Fibroblast of lung (primary cell): ENCODE measurements at regions not wholly inside any gene's neighbourhood (a gene's known extent, or its start where the extent isn't known, plus 50 kb on each side); places are given as distances from the start of the nearest gene placed in this dataset.
A peak's percentile ranks its signal among the peaks of the same experiment; 100 is the strongest.

Experiments
- DNase-seq, 2 donors: peaks; one replicate each; pipeline versions ENCODE4 v3.0.0 to v3.0.0-alpha.2; 2010; ENCODE audit warnings: low read depth in 2 of 2
- H2AFZ ChIP-seq: 2 replicates; pipeline ENCODE4 v1.5.1; 2012; ENCODE audit warnings: low read length, control low read depth, inconsistent platforms
- H3K27ac ChIP-seq: 2 replicates; pipeline ENCODE4 v1.5.1; 2011; ENCODE audit warnings: low read length, control low read depth; ENCODE audit not compliant: insufficient read depth
- H3K27me3 ChIP-seq: 2 replicates; pipeline ENCODE4 v1.5.1; 2011; ENCODE audit warnings: mild to moderate bottlenecking, low read length; ENCODE audit not compliant: control insufficient read depth, insufficient read depth
- H3K36me3 ChIP-seq: 2 replicates; pipeline ENCODE4 v1.5.1; 2011; ENCODE audit warnings: low read length; ENCODE audit not compliant: control insufficient read depth, insufficient read depth
- H3K4me1 ChIP-seq: 2 replicates; pipeline ENCODE4 v1.5.1; 2011; ENCODE audit warnings: low read length; ENCODE audit not compliant: control insufficient read depth, insufficient read depth; ENCODE audit errors: extremely low read depth
- H3K4me2 ChIP-seq: 2 replicates; pipeline ENCODE4 v1.5.1; 2011; ENCODE audit warnings: low read length, control low read depth; ENCODE audit not compliant: insufficient read depth; ENCODE audit errors: extremely low read depth
- H3K4me3 ChIP-seq, 4 experiments: fragments of 200-600 bp in 1 of 4; sonication (generic) in 1 of 4; replicated peaks in 1 of 4; 2 replicates each; pipeline ENCODE4 v1.5.1; 2011 to 2016; ENCODE audit warnings: low read length in 4 of 4, low read depth in 3 of 4, mild to moderate bottlenecking in 3 of 4, control low read depth in 2 of 4, inconsistent platforms in 1 of 4, mixed read lengths in 1 of 4; ENCODE audit not compliant: insufficient read depth in 1 of 4; ENCODE audit errors: control extremely low read depth in 1 of 4
- H3K79me2 ChIP-seq: 2 replicates; pipeline ENCODE4 v1.5.1; 2012; ENCODE audit warnings: mild to moderate bottlenecking, low read length, inconsistent platforms; ENCODE audit not compliant: control insufficient read depth, insufficient read depth
- H3K9ac ChIP-seq: 2 replicates; pipeline ENCODE4 v1.5.1; 2011; ENCODE audit warnings: mild to moderate bottlenecking, low read length, control low read depth; ENCODE audit not compliant: insufficient read depth
- H3K9me3 ChIP-seq: 2 replicates; pipeline ENCODE4 v1.5.1; 2012; ENCODE audit warnings: low read depth, low read length; ENCODE audit not compliant: control insufficient read depth, insufficient read depth
- H4K20me1 ChIP-seq: 2 replicates; pipeline ENCODE4 v1.5.1; 2011; ENCODE audit warnings: low read length; ENCODE audit not compliant: control insufficient read depth, insufficient read depth; ENCODE audit errors: extremely low read depth
- EZH2 ChIP-seq: IDR thresholded peaks from 2 replicates; pipeline ENCODE4 v1.5.1; 2012; ENCODE audit warnings: low read length, control low read depth, mild to moderate bottlenecking; ENCODE audit errors: missing control alignments
- TF ChIP-seq, protein P1 (sequence below), 2 donors: IDR thresholded peaks in 1 of 2; conservative IDR thresholded peaks in 1 of 2; 1 replicate in 1 of 2; 2 replicates in 1 of 2; pipeline ENCODE4 v1.5.1; 2011 to 2012; ENCODE audit warnings: low read length in 2 of 2, control low read depth in 1 of 2, inconsistent platforms in 1 of 2, low read depth in 1 of 2, mild to moderate bottlenecking in 1 of 2

DNA sequence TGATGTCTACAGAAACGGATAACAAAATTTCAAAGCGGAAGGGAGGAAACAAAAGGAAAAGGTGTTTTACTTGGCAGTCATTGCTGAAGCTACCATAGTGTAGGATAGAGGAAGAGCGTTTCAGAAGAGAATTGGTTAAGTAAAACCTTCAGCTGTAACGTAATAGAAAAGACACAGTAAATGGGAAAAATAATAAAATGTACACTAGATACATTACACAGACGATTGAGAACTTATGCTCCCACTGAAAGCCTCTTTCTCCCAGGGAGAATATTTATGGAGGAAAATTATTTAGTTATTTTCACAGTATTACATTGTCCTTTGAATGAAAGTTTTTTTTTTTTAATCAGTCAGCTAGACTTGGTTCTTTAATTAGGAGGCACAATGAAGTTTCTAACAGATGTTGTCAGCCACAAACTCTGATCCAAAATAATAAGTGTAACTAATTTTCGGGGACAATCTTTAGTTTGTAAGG, 90.7 kb upstream of the PRDM1 start:
- H3K4me1 ChIP-seq = peaks cover 4% of the 10 kb centered on the region
- H2AFZ ChIP-seq = peak overlapping the region; percentile 22
- no peaks in the 10 kb centered on the region for H3K79me2 ChIP-seq
- no peaks in the 10 kb centered on the region for H4K20me1 ChIP-seq
- H3K27me3 ChIP-seq = no peaks in the 10 kb centered on the region
- peak in 1 of 2 donors; percentile 42 for DNase-seq
- H3K4me2 ChIP-seq = peak overlapping the region; percentile 81
- no peak for TF ChIP-seq EZH2
- TF ChIP-seq, protein P1, sequence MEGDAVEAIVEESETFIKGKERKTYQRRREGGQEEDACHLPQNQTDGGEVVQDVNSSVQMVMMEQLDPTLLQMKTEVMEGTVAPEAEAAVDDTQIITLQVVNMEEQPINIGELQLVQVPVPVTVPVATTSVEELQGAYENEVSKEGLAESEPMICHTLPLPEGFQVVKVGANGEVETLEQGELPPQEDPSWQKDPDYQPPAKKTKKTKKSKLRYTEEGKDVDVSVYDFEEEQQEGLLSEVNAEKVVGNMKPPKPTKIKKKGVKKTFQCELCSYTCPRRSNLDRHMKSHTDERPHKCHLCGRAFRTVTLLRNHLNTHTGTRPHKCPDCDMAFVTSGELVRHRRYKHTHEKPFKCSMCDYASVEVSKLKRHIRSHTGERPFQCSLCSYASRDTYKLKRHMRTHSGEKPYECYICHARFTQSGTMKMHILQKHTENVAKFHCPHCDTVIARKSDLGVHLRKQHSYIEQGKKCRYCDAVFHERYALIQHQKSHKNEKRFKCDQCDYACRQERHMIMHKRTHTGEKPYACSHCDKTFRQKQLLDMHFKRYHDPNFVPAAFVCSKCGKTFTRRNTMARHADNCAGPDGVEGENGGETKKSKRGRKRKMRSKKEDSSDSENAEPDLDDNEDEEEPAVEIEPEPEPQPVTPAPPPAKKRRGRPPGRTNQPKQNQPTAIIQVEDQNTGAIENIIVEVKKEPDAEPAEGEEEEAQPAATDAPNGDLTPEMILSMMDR (conservative IDR thresholded peaks at IDR 0.05 in 1 of 2, IDR thresholded peaks at IDR 0.05 in 1 of 2; ENCODE audit: low read depth in 1 of 2, low read length in 2 of 2) = no peak
- H3K9ac ChIP-seq = no peak overlapping the region
- H3K9me3 ChIP-seq = no peaks in the 10 kb centered on the region
- peak overlapping the region; percentile 65 to 88 (median 77) for H3K4me3 ChIP-seq
- H3K36me3 ChIP-seq = no peaks in the 10 kb centered on the region
- peak overlapping the region; percentile 90 for H3K27ac ChIP-seq

DNA sequence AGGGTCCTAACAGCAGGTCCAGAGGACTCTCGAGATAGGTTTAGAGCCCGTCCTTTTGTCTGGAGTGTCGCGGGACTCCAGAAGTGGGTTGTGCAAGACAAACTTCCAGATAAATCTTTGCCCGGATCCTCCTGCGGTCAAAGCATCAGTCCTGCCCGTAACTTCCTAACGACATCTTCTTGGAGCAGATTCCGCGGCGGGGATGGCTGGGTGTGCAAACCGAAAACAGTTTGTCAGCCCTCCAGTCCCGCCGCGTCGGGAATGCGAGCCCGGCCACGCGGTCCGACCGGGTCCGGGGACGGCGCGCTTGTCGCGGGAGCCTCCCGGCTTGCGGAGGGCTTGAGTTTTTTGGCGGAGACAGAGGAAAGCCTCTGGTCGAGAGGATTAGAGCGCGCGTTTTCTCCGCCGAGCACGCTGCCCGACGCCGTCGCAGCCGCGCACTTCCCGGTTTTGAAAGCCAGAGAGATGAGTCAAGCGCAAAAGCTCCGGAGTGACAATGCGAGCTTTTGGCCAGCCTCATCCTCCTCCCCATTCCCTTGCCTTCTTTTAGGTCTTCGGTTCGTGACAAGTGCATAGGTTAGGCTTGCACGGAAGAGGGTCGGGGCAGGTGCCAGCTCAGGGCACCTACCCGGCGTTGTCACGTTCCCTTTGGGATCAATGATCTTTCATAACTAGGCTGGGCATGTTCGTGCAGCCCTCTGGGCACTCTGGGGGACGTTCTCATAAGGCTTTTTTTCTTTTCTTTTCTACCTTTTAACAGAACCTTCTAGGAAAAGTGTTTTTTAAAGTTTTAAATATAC, 91.3 kb upstream of the PRDM1 start:
- H3K9ac ChIP-seq = peak overlapping the region; percentile 89
- H3K79me2 ChIP-seq = no peaks in the 10 kb centered on the region
- H3K36me3 ChIP-seq = no peaks in the 10 kb centered on the region
- H3K4me2 ChIP-seq = peak overlapping the region; percentile 81
- H3K9me3 ChIP-seq = no peaks in the 10 kb centered on the region
- no peaks in the 10 kb centered on the region for H3K27me3 ChIP-seq
- H3K4me1 ChIP-seq = peaks cover 4% of the 10 kb centered on the region
- peak overlapping the region; percentile 65 to 88 (median 77) for H3K4me3 ChIP-seq
- H2AFZ ChIP-seq = peak overlapping the region; percentile 72
- H4K20me1 ChIP-seq = no peaks in the 10 kb centered on the region
- TF ChIP-seq EZH2 = no peak
- TF ChIP-seq, protein P1 (conservative IDR thresholded peaks at IDR 0.05 in 1 of 2, IDR thresholded peaks at IDR 0.05 in 1 of 2; ENCODE audit: low read depth in 1 of 2, low read length in 2 of 2) = no peak
- peak overlapping the region; percentile 90 for H3K27ac ChIP-seq
- DNase-seq = peak; percentile 73 to 80

DNA sequence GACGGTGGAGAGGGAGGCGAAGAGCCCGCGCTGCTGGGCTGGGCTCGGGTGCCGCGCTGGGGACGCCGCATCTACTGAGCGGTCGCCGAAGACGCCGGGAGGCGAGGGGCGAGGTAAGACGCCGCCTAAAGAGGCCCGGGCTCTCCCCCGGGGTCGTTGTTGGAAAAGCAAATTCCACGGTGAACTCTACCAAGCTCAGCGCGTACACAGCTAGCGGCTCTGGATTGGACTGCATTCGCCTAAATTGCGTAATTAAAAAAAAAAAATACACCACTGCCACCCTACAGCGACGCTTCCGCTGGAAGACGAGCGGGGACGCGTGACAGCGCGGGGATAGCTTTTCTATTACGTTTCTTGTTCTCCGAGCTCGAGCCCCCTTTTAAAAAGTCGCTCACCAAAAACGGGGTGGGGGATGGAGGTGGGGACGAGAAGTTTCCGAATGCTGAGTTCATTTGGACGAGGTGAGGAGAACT, 92.0 kb upstream of the PRDM1 start:
- Histone ChIP-seq H3K9ac (peak overlapping the region; percentile 89), H3K4me2 (peak overlapping the region; percentile 81), H2AFZ (peak overlapping the region; percentile 72), H3K9me3 (no peaks in the 10 kb centered on the region), H3K79me2 (no peaks in the 10 kb centered on the region), H3K36me3 (no peaks in the 10 kb centered on the region), H4K20me1 (no peaks in the 10 kb centered on the region), H3K27ac (peak overlapping the region; percentile 90), H3K4me1 (peaks cover 4% of the 10 kb centered on the region), H3K27me3 (no peaks in the 10 kb centered on the region), H3K4me3 (peak overlapping the region; percentile 65 to 88 (median 77))
- peak; percentile 42 to 69 for DNase-seq
- TF ChIP-seq EZH2 = no peak
- TF ChIP-seq, protein P1 (conservative IDR thresholded peaks at IDR 0.05 in 1 of 2, IDR thresholded peaks at IDR 0.05 in 1 of 2; ENCODE audit: low read depth in 1 of 2, low read length in 2 of 2) = no peak
